ENCODE measurements at regions not wholly inside any gene's neighbourhood (a gene's known extent, or its start where the extent isn't known, plus 50 kb on each side); places are given as distances from the start of the nearest gene placed in this dataset.

- no peaks in the 10 kb centered on the region for H3F3A ChIP-seq (ENCODE audit: low read length, unreplicated experiment)
- H3K27me3 ChIP-seq (ENCODE audit: low read length) = no peaks in the 10 kb centered on the region
- H3K9me3 ChIP-seq (ENCODE audit: low read length) = no peaks in the 10 kb centered on the region
- no peak overlapping the region for H3K27ac ChIP-seq (ENCODE audit: low read length)
- intact Hi-C loops (cut with micrococcal nuclease) = no loop called here
- H3K4me1 ChIP-seq (ENCODE audit: insufficient read depth, low read length) = no peaks in the 10 kb centered on the region
- TF ChIP-seq EZH2 (IDR thresholded peaks at IDR 0.05; ENCODE audit: low read length, unreplicated experiment) = no peak
- TF ChIP-seq CTCF (conservative IDR thresholded peaks at IDR 0.05; ENCODE audit: low read depth, low read length) = no peak
- no peak for TF ChIP-seq EZH2phosphoT487 (IDR thresholded peaks at IDR 0.05; ENCODE audit: borderline replicate concordance, low read length)
- ChIA-PET POLR2A (ENCODE audit: unreplicated experiment) (no interaction called here), CTCF (no interaction called here)
- DNase-seq (no peak), ATAC-seq (no peak)
- H3K79me2 ChIP-seq (ENCODE audit: low read length) = no peaks in the 10 kb centered on the region
- H3K4me2 ChIP-seq (ENCODE audit: low read length) = no peak overlapping the region
- no peak overlapping the region for H3K4me3 ChIP-seq (ENCODE audit: low read length)
- H3K9me2 ChIP-seq (replicated peaks; ENCODE audit: low read length) = no peaks in the 10 kb centered on the region
- no peak overlapping the region for H2AFZ ChIP-seq (ENCODE audit: low read length)
- H3K36me3 ChIP-seq (ENCODE audit: low read depth, low read length) = no peaks in the 10 kb centered on the region
- no TSS peak for BruUV-seq (replicated peaks)
- no peak overlapping the region for H3K9ac ChIP-seq (ENCODE audit: low read length)
- no peaks in the 10 kb centered on the region for H4K20me1 ChIP-seq (ENCODE audit: low read length)
Observed at GRCh38 chr6:91667596-91667995, 1080.7 kb upstream of the MAP3K7 start.

DNA sequence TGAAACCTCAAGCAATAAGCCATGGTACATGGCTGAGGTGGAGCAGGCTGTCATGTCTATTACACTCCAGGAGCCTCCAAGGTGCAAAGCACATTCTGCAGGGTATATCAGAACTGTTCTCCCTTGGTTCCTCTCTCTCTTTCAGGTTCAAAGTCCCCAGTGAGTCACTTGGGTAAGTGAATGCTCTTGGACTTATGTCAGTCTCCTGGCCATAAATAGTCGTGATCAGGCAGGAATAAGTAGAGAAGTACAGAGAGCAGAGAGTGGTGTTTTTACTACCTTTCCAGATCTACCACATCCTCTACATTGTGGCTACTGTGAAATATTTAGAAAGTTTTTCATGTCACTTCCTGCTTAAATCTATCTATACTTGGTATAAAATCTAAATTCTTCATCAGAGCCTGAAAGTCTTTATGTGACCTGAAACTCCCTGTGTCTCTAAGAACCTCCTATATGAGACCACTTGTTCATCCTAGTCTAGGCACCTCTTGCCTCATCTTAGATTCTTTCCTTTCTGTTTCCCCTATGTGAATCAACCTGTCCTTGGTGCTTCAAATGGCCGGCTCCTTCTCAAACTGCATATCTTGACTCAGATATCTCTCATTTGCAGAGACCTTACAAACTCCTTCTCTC is 1077.6 kb upstream of the MAP3K7 start:
- no peaks in the 10 kb centered on the region for H3K9me3 ChIP-seq (ENCODE audit: low read length)
- H3K27ac ChIP-seq (ENCODE audit: low read length) = no peak overlapping the region
- H3K79me2 ChIP-seq (ENCODE audit: low read length) = no peaks in the 10 kb centered on the region
- intact Hi-C loops (cut with micrococcal nuclease) = no loop called here
- no peak overlapping the region for H3K4me2 ChIP-seq (ENCODE audit: low read length)
- no TSS peak for BruUV-seq (replicated peaks)
- no peak for TF ChIP-seq CTCF (conservative IDR thresholded peaks at IDR 0.05; ENCODE audit: low read depth, low read length)
- TF ChIP-seq EZH2 (IDR thresholded peaks at IDR 0.05; ENCODE audit: low read length, unreplicated experiment) = no peak
- no peak for TF ChIP-seq EZH2phosphoT487 (IDR thresholded peaks at IDR 0.05; ENCODE audit: borderline replicate concordance, low read length)
- CTCF ChIA-PET = no interaction called here
- no peak overlapping the region for H3K4me3 ChIP-seq (ENCODE audit: low read length)
- H3K36me3 ChIP-seq (ENCODE audit: low read depth, low read length) = no peaks in the 10 kb centered on the region
- H3K4me1 ChIP-seq (ENCODE audit: insufficient read depth, low read length) = no peaks in the 10 kb centered on the region
- H3K9me2 ChIP-seq (replicated peaks; ENCODE audit: low read length) = no peaks in the 10 kb centered on the region
- H2AFZ ChIP-seq (ENCODE audit: low read length) = no peak overlapping the region
- H3K9ac ChIP-seq (ENCODE audit: low read length) = no peak overlapping the region
- POLR2A ChIA-PET (ENCODE audit: unreplicated experiment) = no interaction called here
- DNase-seq (no peak), ATAC-seq (no peak)
- no peaks in the 10 kb centered on the region for H4K20me1 ChIP-seq (ENCODE audit: low read length)
- H3K27me3 ChIP-seq (ENCODE audit: low read length) = no peaks in the 10 kb centered on the region
- H3F3A ChIP-seq (ENCODE audit: low read length, unreplicated experiment) = no peaks in the 10 kb centered on the region

DNA sequence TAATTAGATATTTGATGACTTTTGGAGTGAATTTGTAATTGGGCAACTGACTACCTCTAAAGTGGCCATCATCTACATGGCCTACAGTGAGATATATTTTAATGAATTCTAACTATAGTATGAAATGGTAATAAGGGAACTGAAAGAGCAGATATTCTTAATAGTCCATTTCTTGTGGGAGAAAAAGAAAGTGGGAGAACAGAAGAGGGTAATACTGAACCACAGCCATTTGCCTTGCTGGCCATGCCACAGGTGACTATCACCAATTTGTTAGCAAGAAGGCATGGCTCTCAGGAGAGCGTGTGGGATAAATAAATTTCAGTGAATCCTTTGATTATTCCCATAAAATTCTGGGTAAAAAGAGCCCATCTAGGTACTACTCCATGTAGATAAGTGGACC is 1074.0 kb upstream of the MAP3K7 start:
- no TSS peak for BruUV-seq (replicated peaks)
- ChIA-PET CTCF (no interaction called here), POLR2A (ENCODE audit: unreplicated experiment) (no interaction called here)
- Histone ChIP-seq H3K4me1 (ENCODE audit: insufficient read depth, low read length) (no peaks in the 10 kb centered on the region), H3K9ac (ENCODE audit: low read length) (no peak overlapping the region), H3K4me2 (ENCODE audit: low read length) (no peak overlapping the region), H3F3A (ENCODE audit: low read length, unreplicated experiment) (no peaks in the 10 kb centered on the region), H2AFZ (ENCODE audit: low read length) (no peak overlapping the region), H3K27ac (ENCODE audit: low read length) (no peak overlapping the region), H3K79me2 (ENCODE audit: low read length) (no peaks in the 10 kb centered on the region), H4K20me1 (ENCODE audit: low read length) (no peaks in the 10 kb centered on the region), H3K9me2 (replicated peaks; ENCODE audit: low read length) (no peaks in the 10 kb centered on the region), H3K27me3 (ENCODE audit: low read length) (no peaks in the 10 kb centered on the region), H3K9me3 (ENCODE audit: low read length) (no peaks in the 10 kb centered on the region), H3K36me3 (ENCODE audit: low read depth, low read length) (no peaks in the 10 kb centered on the region), H3K4me3 (ENCODE audit: low read length) (no peak overlapping the region)
- ATAC-seq (no peak), DNase-seq (no peak)
- intact Hi-C loops (cut with micrococcal nuclease) = no loop called here
- TF ChIP-seq EZH2 (IDR thresholded peaks at IDR 0.05; ENCODE audit: low read length, unreplicated experiment) (no peak), EZH2phosphoT487 (IDR thresholded peaks at IDR 0.05; ENCODE audit: borderline replicate concordance, low read length) (no peak), CTCF (conservative IDR thresholded peaks at IDR 0.05; ENCODE audit: low read depth, low read length) (no peak)

Measured in PC-3 (cell line).